ENCODE measurements at regions not wholly inside any gene's neighbourhood (a gene's known extent, or its start where the extent isn't known, plus 50 kb on each side); places are given as distances from the start of the nearest gene placed in this dataset.

DNA sequence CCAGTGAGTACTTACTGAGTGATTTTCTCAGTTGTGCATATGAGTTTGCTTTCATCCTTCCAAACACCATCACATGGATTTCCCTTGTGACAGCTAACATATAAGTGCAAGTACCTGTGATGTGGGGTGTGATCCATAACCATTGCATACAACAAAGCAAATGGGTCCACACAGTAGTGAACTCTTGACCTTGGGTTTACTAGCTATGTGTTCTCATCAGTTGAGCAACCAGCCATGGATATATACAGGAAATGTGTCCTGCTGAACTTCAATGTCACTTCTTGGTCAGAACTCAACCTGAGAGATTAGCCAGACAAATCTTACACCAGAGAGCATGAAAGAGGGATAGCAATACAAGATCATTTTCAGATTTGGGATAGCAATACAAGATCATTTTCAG is 420.9 kb upstream of the KCNH7 start:
- no peak for DNase-seq

DNA sequence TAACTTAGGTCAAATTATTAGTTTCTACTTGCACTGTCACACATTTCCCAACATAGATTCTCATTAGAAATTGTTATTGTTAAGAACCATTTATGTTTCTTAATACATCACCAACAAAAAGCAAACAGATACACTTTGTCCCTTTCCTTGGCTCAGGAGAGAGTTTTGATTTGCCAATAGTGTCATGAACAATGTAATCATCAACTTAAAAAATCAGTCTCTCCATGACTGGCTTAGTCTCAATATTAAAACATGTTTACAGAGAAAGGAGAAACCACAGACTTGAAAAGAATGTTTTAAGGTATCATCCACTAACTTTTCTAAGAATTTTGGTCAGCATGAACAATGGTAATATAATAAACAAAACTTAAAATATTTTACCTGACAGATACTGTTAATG is 416.5 kb upstream of the KCNH7 start:
- DNase-seq, result no peak

DNA sequence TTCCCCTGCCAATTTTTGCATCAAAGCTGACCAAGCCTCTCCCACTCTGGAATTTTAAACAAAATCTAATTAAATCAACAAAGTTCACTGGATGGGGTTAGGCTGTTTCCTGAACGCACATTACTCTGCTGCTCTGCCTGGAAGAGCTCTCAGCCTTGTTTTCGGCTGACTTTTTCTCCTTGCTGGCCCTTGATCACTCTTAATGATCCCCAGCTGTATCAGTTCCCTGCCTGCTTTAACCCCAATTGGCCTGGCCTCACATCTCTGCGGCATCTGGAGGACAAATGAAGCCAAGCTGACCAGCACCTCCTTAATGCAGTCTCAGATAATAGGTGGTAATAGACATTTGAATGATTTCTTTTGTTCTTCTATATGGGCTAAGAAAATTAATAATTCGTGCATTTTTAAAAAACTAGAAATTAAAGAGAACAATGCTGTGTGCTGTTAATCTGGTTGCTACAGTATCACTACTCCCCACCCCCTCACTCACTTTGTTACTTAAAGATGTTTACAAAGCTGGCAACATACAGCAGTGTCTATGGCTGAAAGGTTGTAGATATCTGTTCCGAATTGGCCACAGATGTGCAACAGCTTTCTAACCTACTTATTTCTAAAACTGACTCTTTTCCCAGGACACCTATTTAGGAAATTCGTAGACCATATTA is 415.2 kb upstream of the KCNH7 start:
- DNase-seq, result no peak

DNA sequence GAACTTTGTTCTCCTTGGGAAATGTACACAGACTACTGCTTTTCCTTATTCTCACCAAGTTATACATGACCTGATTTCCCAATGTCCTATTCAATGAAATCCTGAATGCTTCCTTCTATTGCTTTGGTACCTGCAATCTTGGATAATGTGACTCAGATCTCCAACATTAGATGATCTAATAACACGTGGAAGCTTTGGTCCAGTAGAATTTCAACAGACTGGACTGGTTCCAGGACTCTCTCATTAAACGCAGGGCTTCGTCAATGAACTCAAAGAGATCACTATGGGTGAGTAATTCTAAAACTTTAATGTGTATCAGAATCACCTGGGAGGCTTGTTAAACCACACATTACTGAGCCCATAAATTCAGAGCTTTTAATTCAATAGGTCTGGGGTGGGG is 413.6 kb upstream of the KCNH7 start:
- no peak for DNase-seq

DNA sequence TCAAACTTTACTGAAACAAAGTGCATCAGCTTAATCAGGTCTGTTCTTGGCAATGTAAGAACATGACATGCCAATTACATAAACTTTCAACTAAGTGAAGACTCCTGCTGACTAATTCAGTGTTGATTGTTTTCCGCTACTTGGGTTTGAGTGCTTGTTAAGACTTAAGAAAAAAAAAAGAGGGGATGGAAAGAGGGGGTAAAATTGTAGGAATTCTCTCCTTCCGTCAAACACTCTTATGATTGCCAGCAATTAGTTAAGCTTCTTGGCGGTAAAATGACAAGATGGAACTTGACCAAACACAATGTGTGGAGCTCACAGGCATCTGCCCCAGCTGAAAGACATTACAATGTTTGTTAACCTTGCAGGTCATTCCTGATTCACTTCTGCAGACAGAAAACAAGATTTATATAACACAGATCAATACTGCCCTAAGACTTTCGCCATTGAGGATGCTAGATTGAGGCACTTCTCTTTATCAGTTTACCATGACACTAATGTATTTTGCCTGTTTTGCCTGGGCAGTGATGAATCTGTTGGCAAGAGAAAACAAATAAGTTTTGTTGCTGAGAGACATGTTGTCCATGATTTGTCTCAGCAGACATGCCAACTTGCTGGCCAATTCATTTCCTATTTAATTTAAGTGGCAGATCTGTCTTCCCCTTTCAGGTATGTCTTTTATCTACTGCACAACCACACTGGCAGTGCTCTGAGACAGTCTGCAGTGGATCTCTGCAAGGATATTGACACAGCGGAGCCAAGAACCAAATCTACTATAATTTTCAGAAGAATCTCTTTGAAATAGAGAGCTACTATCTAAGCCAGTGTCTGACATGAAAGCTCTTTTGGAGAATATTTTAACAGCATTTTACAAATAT is 410.0 kb upstream of the KCNH7 start:
- no peak for DNase-seq

DNA sequence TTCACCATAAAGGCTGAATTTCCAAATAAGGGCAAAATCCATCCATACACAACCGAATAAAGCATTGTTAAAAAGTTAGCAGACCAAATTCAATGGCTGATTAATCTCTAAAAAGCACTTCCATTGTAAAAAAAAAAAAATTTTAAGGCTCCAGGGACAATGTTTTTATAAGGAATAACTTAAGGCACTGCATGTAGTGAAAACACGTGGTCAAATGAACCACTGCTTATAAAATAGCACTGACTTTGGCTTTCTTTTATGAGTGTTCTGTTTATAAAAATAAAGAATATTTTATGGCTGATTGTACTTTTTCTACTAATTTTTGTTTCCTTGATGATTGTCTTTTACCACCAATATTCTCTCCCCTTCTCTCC is 409.3 kb upstream of the KCNH7 start:
- DNase-seq, result no peak

DNA sequence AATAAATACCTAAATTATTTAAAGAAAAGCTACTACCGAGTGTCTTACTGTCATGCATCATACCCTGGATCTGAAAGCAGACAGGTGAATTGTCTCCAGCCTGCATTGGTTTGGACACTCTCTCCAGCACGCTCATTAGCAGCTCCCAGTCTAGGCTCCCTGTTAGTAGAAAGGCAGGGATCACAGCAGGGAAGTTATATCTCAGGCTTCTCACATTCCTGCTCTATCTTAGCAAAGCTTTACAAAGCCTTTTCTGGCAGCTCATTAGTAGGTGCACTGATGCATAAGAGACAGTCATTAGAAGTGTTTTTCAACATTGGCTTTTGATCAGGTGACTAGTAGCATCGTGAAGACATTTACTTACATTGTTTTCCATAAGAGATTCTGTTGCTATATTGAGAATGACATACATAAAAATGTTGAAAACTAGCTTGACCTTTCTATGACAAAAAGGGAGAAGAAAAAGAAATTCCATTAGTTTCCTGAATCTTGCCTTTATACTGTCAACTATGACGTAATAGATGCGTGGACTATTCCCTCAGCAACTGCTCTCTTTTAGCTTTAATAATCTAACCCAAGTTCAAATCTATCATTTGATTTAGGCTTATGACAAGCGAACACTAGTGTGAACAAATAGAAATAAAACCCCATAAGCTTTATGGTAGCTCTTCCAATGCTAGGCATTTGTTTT is 408.7 kb upstream of the KCNH7 start:
- DNase-seq, result no peak

DNA sequence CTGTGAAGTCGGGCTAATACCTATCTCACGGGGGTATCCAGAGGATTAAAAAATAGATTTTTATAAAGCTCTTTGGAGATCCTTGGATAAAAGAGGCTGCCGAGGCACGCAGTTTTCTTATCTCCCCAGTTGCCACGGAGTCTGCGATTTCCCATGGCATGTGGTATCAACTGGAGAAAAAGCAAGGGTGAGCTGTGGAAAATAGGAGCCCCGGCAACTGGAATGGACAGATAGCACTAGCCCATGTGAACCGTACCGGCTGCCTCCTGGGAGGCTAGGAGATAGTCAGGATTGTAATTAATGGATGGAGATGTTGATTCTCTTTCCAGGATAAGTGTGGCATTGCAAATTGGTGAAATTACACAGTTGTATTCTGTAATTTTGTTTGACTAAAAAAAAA is 407.6 kb upstream of the KCNH7 start:
- no peak for DNase-seq

DNA sequence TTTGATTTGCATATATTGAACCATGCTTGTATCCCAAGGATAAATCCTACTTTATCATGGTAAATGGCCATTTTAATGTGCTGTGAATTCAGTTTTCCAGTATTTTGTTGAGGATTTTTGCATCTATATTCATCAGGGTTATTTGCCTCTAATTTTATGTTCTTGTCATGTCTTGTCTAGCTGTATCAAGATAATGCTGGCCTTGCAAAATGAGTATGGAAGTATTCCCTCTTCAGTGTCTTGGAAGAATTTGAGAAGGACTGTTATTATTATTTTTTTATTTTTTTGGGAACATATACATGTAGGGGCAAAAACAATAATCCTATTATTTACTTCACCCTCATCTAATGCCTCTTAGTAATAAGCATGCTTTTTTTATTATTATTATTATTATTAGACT is 398.0 kb upstream of the KCNH7 start:
- no peak for DNase-seq

DNA sequence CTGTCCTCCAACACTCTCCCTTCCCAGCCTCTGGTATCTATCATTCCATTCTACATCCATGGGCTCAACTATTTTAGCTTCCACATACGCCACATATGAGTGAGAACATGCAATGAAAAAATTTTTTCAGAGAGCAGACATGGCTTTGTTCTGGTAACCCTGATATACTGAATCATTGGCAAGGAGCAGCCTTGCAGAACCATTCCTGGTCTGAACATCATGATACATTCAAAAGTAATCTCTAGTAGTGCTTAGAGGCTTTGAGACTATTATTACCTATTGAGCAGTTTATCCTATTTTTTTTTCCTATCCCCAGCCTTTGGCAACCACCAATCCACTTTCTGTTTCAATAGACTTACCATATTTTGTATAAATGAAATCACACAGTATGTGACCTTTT is 393.1 kb upstream of the KCNH7 start:
- DNase-seq, result no peak

DNA sequence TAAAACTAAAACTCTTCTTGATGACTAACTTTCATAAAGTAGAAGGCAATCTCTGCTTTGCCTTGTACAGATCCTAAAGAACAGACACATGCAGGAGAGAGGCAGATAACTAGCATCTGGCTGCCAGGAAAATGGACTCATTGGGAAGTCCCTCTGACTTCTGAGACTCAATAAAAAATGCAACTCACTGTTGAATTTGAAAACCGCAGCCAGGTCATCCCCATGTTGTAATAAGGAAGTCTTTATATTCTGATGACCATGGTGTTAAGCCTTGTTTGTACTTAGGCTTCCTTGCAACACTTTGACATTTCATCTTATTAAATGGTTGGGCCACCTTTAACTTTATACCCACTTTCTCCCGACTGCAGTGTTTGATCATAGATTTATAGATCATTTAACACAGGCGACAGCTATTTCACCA is 375.1 kb upstream of the KCNH7 start:
- no peak for DNase-seq

DNA sequence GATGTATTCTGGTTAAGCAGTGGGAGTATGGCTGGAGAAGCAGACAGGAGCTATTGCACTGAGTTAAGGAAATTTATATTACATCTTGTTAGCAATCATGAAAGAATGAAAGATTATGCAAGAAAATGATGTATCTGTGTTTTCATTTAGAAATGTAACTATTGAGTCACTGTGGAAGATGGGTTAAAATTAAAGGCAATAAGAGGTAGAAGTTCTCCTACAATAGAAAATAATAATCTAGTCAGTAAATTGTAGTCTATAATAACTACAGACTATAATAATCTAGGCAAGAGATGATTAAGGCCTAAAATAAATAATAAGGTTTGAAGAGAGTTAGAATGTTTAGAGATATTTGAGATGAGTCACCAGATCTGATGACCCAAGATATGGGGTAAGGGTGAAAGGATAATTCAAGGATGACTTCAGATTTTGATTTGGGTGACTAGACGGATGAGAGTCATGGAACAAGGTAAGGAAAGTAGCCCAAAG is 371.9 kb upstream of the KCNH7 start:
- DNase-seq, result no peak

DNA sequence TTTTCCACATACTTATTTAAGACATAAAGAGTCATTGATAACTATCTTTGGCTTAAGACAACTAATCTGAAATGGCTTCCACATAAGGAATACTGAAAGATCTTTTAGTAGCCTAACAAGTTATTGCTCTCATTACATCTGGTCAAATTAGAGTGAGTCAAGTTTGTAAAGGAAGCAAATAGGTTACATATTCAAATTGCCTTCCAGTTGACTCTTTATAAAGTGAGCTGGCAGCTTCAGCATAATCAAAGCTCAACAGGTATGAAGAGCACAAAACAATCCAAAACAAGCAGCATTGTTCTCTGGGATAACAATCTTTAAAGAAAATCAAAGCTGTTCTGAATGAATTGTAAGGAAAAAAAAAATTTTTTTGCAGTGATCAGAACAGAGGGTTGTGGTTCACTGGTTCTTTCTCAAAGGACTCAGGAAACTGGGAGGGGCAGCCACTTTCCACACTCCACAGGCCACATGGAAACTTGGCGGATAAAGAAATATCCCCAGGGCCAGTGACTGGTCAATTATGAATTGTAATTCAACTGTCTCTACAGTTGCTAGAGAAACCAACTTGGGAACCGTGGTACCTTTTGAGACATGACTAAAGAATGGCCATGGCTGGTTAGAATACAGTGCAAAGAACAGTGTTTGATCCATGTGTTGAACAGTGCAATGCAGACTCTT is 369.3 kb upstream of the KCNH7 start:
- no peak for DNase-seq

DNA sequence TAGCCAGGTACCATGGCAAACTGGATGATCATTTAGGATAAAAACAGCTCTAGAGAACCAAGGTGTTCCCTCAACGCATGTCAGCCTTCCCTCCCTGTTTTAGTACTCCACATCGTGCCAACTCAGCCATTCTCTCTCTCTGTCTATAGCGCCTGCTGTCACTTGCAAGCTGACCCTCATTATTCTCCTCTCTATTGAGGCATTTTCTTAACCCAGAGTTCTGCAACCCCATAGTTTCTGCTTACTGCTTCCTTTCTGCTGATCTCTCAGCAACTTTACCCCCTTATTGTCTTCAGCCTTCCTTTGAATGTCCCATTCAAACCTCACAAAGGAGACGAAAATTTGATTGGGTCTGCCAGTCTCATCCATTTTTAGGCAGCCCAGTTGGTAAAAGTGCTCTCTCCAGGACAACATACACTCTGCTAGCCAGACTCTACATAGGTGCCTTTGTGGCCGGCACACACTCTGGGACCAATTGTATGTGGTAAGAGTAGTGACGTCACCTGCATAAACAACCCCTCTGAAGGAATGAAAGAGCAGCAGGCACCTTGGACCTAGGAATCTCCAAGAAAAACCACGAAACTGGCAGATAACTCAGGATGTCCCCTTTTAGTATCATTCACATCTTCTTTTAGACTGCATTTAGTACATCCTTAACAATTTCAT is 367.2 kb upstream of the KCNH7 start:
- no peak for DNase-seq

DNA sequence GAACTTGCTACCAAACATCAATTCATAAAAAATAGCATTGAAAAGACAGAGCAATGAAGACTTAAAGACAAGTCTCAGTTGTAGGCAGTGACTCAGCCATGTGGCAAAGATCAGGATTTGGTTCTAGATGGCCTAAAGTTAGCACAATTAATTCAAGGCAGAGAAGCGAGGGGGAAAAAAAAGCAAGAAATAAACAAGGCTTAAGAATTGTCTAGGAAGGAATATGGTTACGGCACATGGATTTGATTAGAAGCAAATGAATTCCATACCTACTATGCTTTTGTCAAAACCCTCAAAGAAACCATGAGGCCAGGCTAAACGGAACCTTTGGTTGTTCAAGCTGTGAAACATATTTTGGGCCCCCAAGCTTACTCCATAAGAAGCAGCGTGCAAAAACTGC is 362.2 kb upstream of the KCNH7 start:
- no peak for DNase-seq

DNA sequence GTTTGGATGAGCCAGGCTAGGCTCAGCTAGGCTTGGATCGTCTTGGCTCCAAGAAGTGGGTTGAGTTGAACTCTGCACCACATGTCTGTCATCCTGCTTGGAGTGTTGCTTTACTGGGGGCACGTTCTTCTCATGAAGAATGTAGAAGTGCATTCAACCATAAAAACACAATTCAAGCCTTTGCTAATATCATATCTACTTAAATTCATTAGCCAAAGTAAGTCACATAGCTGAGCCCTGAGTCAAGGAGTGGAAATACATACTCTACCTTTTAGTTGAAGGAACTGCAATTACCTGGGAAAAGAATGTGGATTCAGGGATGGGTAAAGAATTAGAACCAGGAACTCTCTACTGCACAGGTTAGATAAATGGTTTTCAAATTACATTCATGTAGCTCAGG is 360.4 kb upstream of the KCNH7 start:
- no peak for DNase-seq

DNA sequence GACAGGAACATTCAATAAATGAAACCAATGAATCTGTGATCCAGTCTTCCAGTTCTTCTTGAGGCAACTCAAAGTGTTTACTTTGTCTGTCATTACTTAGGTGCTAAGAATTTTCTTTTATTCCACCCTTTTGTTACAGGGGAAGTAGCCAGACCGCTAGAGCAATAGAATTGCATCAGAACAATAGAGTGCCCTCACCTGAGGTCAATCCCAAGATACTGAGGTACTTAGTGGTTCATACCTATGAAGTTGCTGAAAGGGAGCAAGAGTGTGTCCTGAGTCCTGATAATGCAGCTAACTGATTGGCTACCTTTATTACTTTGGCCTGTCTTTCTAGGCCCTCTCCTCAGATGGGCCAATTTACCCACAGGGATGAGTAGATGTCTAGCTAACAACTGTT is 359.4 kb upstream of the KCNH7 start:
- no peak for DNase-seq

DNA sequence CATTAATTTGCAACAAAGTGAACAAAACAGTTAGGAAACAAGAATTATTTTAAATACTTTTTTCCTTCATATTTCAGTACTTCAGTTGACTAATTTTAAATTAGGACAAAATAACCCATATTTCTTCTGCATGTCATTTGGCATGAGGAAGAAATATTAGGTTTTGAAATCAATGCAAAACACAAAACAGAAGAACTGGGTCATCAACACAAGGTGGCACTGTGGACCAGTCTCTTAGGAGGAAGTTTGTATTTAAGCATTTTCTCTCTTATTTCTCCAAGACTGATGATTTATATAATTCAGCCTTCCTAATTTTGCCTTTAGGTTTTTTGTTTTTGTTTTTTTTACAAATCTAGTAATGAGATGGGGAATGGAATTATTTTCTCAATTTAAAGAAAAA is 352.8 kb upstream of the KCNH7 start:
- no peak for DNase-seq

DNA sequence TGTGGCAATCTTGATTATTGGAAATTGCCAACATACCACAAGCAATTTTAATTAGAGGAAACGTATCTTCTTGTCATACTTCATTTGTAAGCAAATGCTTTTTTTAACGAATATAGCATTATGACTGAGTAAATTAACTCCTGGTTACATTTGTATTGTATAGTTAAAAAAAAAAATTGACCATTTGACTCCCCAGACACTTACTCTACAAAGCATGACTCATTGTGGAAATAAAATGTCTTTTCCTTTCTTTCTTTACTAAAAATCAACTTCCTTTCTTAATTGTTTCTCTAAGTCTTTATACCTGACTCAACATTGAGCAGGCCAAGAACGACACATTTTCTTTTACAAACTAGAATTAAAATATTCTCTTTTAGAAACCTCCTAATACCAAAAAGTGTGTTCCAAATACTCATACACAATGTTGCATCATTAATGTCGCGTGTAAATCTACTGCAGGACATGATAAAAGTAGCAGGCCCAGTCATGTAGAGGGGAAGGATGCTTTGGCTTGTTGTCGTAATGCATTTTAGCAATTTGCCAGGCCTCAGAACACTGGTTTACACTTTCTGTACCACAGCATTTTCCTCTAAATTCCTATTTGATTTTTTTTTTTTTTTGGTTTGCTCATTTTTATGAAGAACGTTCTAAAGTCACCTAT is 349.6 kb upstream of the KCNH7 start:
- no peak for DNase-seq

DNA sequence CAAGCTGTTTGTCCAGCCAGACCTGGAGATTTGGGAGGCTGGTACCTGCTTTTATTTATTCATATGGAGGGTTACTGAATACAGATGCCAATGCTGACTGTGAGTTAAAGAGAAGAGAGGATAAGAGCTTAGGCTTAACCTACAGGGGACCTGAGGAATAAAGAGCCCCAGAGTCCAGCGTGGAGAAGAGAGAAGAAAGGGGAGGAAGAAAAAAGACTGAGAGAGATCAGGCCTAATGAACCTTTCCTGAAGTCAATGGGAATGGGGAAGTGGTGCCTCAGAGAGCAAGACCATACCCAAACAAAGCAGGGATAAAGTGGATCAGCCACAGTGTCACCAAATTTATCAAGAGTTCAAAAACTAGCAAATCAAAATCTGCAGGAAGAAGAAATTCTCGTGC is 348.6 kb upstream of the KCNH7 start:
- no peak for DNase-seq

DNA sequence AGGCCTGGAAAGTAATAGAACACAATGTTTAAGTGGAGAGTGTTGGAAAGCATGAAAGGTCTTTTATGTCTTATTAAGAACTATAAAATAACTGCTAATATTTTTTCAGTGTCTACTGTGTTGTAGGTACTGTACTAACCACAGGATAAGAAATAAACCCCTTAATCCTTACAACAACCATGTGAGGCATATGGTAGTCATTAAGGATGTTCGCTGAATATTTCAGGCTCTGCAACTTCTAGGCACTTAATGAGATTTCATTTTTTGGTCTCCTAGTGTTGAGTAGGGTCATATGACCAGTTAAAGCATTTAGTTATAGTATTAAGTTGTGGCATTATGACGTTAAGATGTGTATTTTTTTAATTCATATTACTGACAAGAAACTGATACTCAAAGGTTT is 346.6 kb upstream of the KCNH7 start:
- DNase-seq, result no peak

DNA sequence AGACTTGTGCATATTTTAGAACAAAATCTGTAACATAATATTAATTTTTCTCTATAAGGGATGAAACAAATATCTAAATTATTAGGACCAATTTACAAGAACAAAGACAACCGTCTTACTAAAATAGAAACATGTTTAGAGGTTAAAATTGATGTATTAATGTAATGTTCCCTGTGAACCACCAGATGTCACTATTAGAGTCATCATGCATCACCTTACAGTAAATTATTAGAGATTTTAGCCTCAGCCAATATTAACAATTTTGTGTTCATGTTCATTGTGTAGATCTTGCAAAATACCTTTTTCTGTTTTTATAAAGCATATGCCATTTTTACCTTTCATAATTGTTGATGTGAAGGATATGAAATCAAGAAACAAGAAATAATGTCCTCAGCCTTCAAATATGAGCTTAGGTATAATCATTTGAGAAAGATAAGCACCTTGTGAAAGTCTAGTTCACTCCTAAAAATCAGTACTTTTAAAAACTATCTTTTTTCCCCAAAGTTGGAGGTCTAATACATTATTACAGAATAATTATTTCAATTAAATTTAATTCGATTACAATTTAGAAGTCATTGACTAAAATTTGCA is 344.3 kb upstream of the KCNH7 start:
- no peak for DNase-seq

Measured in activated CD4-positive, alpha-beta T cell treated with anti-CD3 and anti-CD28 coated beads, Interleukin-2, amount 50 U/mL, for 48 hours (primary cell).